ENCODE measurements at regions not wholly inside any gene's neighbourhood (a gene's known extent, or its start where the extent isn't known, plus 50 kb on each side); places are given as distances from the start of the nearest gene placed in this dataset.

GRCh38 chr13:22276616-22277015 lies 605.7 kb downstream of the FGF9 start:
- no TSS peak for BruUV-seq (replicated peaks)
- TF ChIP-seq NFE2L2 (IDR thresholded peaks at IDR 0.05; ENCODE audit: low read depth, low read length) (no peak), CEBPB (IDR thresholded peaks at IDR 0.05; ENCODE audit: low read depth, low read length) (no peak), RCOR1 (IDR thresholded peaks at IDR 0.05; ENCODE audit: insufficient replicate concordance, low read length) (no peak), USF2 (IDR thresholded peaks at IDR 0.05; ENCODE audit: low read depth, low read length) (no peak), CTCF (conservative IDR thresholded peaks at IDR 0.05; ENCODE audit: low read depth, low read length) (no peak), RFX5 (IDR thresholded peaks at IDR 0.05; ENCODE audit: low read depth, low read length) (no peak), RAD21 (IDR thresholded peaks at IDR 0.05; ENCODE audit: low read length) (no peak), MAZ (IDR thresholded peaks at IDR 0.05; ENCODE audit: borderline replicate concordance, low read depth, low read length) (no peak), MAFK (IDR thresholded peaks at IDR 0.05; ENCODE audit: low read depth, low read length) (no peak), FOS (IDR thresholded peaks at IDR 0.05; ENCODE audit: low read depth, low read length) (no peak), CHD1 (IDR thresholded peaks at IDR 0.05; ENCODE audit: low read depth, low read length) (no peak), BHLHE40 (IDR thresholded peaks at IDR 0.05; ENCODE audit: low read depth, low read length) (no peak), MXI1 (IDR thresholded peaks at IDR 0.05; ENCODE audit: borderline replicate concordance, low read depth, low read length) (no peak), POLR2A (IDR thresholded peaks at IDR 0.05; ENCODE audit: low read depth, low read length) (no peak), SMC3 (IDR thresholded peaks at IDR 0.05; ENCODE audit: low read depth, low read length) (no peak)
- TF ChIP-seq, protein P1, sequence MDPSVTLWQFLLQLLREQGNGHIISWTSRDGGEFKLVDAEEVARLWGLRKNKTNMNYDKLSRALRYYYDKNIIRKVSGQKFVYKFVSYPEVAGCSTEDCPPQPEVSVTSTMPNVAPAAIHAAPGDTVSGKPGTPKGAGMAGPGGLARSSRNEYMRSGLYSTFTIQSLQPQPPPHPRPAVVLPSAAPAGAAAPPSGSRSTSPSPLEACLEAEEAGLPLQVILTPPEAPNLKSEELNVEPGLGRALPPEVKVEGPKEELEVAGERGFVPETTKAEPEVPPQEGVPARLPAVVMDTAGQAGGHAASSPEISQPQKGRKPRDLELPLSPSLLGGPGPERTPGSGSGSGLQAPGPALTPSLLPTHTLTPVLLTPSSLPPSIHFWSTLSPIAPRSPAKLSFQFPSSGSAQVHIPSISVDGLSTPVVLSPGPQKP (IDR thresholded peaks at IDR 0.05; ENCODE audit: borderline replicate concordance, low read depth, low read length), result no peak
- Histone ChIP-seq H3K79me1 (ENCODE audit: low read depth in 1 of 2, low read length in 2 of 2) (no peaks in the 10 kb centered on the region), H2BK20ac (ENCODE audit: low read depth, low read length) (no peak overlapping the region), H2AK5ac (ENCODE audit: low read depth, low read length) (no peak overlapping the region), H4K5ac (ENCODE audit: low read depth, low read length) (no peak overlapping the region), H3K4me3 (ENCODE audit: insufficient read depth, low read depth, low read length) (no peak overlapping the region), H3K56ac (ENCODE audit: extremely low read depth, insufficient read depth, low read length) (no peak overlapping the region), H2AFZ (replicated peaks; ENCODE audit: low read length, poor library complexity) (no peak overlapping the region), H2AK9ac (replicated peaks; ENCODE audit: low read depth, low read length, poor library complexity) (no peak overlapping the region), H3K36me3 (ENCODE audit: control insufficient read depth, insufficient read depth, low read length) (no peaks in the 10 kb centered on the region), H2BK120ac (ENCODE audit: low read depth, low read length) (no peak overlapping the region), H2BK5ac (ENCODE audit: low read depth, low read length, poor library complexity, severe bottlenecking) (no peak overlapping the region), H3K9ac (ENCODE audit: low read depth, low read length) (no peak overlapping the region), H3K23ac (ENCODE audit: low read depth, low read length) (no peak overlapping the region), H3K9me3 (ENCODE audit: control insufficient read depth, insufficient read depth, low read length) (no peaks in the 10 kb centered on the region), H3K9me1 (ENCODE audit: insufficient read depth, low read length) (no peaks in the 10 kb centered on the region), H3K27me3 (ENCODE audit: control insufficient read depth, insufficient read depth, low read length) (no peaks in the 10 kb centered on the region), H2BK15ac (ENCODE audit: low read depth, low read length) (no peak overlapping the region), H3K14ac (replicated peaks; ENCODE audit: low read depth, low read length) (no peak overlapping the region), H3K27ac (ENCODE audit: insufficient read depth, low read length) (no peak overlapping the region), H3K4ac (ENCODE audit: low read depth, low read length) (no peak overlapping the region), H4K20me1 (ENCODE audit: insufficient read depth, low read length) (no peaks in the 10 kb centered on the region), H4K91ac (ENCODE audit: insufficient read depth, low read depth, low read length) (no peak overlapping the region), H3K18ac (ENCODE audit: low read depth, low read length) (no peak overlapping the region), H4K8ac (ENCODE audit: low read depth in 2 of 2, low read length in 2 of 2) (no peak overlapping the region), H3K4me1 (ENCODE audit: control insufficient read depth, insufficient read depth, low read length) (no peaks in the 10 kb centered on the region; the same call in 1 of the 2 replicates), H3K4me2 (ENCODE audit: low read depth, low read length) (no peak overlapping the region)
- in situ Hi-C loops (cut with MboI; ENCODE audit: low sequenced_read_pairs), result no loop called here
- 80% methylated on average over 1 of the region's 5 CpGs; no CpG with 5 or more reads in 1 of the 2 experiments for WGBS, 2 experiments (ENCODE audit: extremely low coverage in 2 of 2, insufficient read length in 1 of 2)
- ATAC-seq (ENCODE audit: low read depth), result no peak
- dilution Hi-C loops (cut with HindIII; ENCODE audit: low sequenced_read_pairs, unreplicated experiment), result no loop called here
- ChIA-PET CTCF (interaction anchor here (2.3 kb wide), 1 partner anchor 639 kb away, joined by 5 read pairs; no protein-coding TSS in a partner anchor), POLR2A (ENCODE audit: unreplicated experiment) (no interaction called here)
- DNase-seq, result no peak
- intact Hi-C loops (cut with micrococcal nuclease), result loop anchor here (5.0 to 10.0 kb wide), 4 partner anchors 202 to 512 kb away; no protein-coding TSS in a partner anchor
